ENCODE measurements at regions not wholly inside any gene's neighbourhood (a gene's known extent, or its start where the extent isn't known, plus 50 kb on each side); places are given as distances from the start of the nearest gene placed in this dataset.

DNA sequence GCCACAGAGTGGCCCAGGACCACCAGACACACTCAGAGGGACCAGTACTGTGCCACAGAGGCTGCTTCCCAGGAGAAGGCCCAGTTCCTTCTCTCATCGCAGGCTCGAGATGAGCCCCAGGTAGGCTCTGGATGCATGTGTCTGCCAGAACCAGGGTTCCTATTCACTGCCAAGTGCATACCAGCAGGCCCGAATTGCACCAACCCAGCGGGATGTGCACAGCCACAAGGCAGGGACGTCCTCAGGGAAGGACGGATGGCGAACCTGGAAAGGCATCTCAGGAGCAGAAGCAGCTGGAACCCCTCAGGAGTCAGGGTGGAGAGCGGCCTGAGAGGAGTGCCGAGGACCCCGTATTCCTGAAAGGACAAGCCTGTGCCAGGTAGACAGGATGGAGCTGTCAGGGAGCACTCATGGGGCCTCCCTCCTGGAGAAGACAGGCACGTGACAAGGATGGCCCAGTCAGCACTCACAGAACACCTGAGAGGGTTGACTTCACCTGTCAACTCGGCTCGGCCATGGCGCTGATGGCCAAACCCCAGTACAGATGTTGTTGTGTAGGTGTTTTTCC is 73.7 kb downstream of the PTGR3 start:
- Histone ChIP-seq H2AK9ac (replicated peaks; ENCODE audit: low read depth, low read length, poor library complexity) (no peak overlapping the region), H3K56ac (ENCODE audit: extremely low read depth, insufficient read depth, low read length) (no peak overlapping the region), H4K91ac (ENCODE audit: insufficient read depth, low read depth, low read length) (no peak overlapping the region), H3K4ac (ENCODE audit: low read depth, low read length) (no peak overlapping the region), H2BK20ac (ENCODE audit: low read depth, low read length) (no peak overlapping the region), H3K23ac (ENCODE audit: low read depth, low read length) (no peak overlapping the region), H3K27me3 (ENCODE audit: control insufficient read depth, insufficient read depth, low read length) (peaks cover 4% of the 10 kb centered on the region), H3K4me3 (ENCODE audit: insufficient read depth, low read depth, low read length) (no peak overlapping the region), H3K36me3 (ENCODE audit: control insufficient read depth, insufficient read depth, low read length) (no peaks in the 10 kb centered on the region), H3K9ac (ENCODE audit: low read depth, low read length) (no peak overlapping the region), H2AK5ac (ENCODE audit: low read depth, low read length) (no peak overlapping the region), H3K9me3 (ENCODE audit: control insufficient read depth, insufficient read depth, low read length) (no peaks in the 10 kb centered on the region), H3K18ac (ENCODE audit: low read depth, low read length) (no peak overlapping the region), H2BK5ac (ENCODE audit: low read depth, low read length, poor library complexity, severe bottlenecking) (no peak overlapping the region), H3K4me2 (ENCODE audit: low read depth, low read length) (no peak overlapping the region), H3K79me1 (ENCODE audit: low read depth in 1 of 2, low read length in 2 of 2) (no peaks in the 10 kb centered on the region), H3K9me1 (ENCODE audit: insufficient read depth, low read length) (no peaks in the 10 kb centered on the region), H2AFZ (replicated peaks; ENCODE audit: low read length, poor library complexity) (no peak overlapping the region), H4K5ac (ENCODE audit: low read depth, low read length) (no peak overlapping the region), H3K14ac (replicated peaks; ENCODE audit: low read depth, low read length) (no peak overlapping the region), H2BK120ac (ENCODE audit: low read depth, low read length) (no peak overlapping the region), H3K4me1 (ENCODE audit: control insufficient read depth, insufficient read depth, low read length) (no peaks in the 10 kb centered on the region; the same call in 1 of the 2 replicates), H4K8ac (ENCODE audit: low read depth in 2 of 2, low read length in 2 of 2) (no peak overlapping the region), H3K27ac (ENCODE audit: insufficient read depth, low read length) (no peak overlapping the region), H4K20me1 (ENCODE audit: insufficient read depth, low read length) (no peaks in the 10 kb centered on the region), H2BK15ac (ENCODE audit: low read depth, low read length) (no peak overlapping the region)
- ChIA-PET CTCF (no interaction called here), POLR2A (ENCODE audit: unreplicated experiment) (no interaction called here)
- 88% methylated on average over 12 of the region's 14 CpGs; no CpG with 5 or more reads in 1 of the 2 experiments for WGBS, 2 experiments (ENCODE audit: extremely low coverage in 2 of 2, insufficient read length in 1 of 2)
- TF ChIP-seq SMC3 (IDR thresholded peaks at IDR 0.05; ENCODE audit: low read depth, low read length) (no peak), NFE2L2 (IDR thresholded peaks at IDR 0.05; ENCODE audit: low read depth, low read length) (no peak), FOS (IDR thresholded peaks at IDR 0.05; ENCODE audit: low read depth, low read length) (no peak), CHD1 (IDR thresholded peaks at IDR 0.05; ENCODE audit: low read depth, low read length) (no peak), RCOR1 (IDR thresholded peaks at IDR 0.05; ENCODE audit: insufficient replicate concordance, low read length) (no peak), CEBPB (IDR thresholded peaks at IDR 0.05; ENCODE audit: low read depth, low read length) (no peak), MAFK (IDR thresholded peaks at IDR 0.05; ENCODE audit: low read depth, low read length) (no peak), POLR2A (IDR thresholded peaks at IDR 0.05; ENCODE audit: low read depth, low read length) (no peak), RAD21 (IDR thresholded peaks at IDR 0.05; ENCODE audit: low read length) (no peak), BHLHE40 (IDR thresholded peaks at IDR 0.05; ENCODE audit: low read depth, low read length) (no peak), MAZ (IDR thresholded peaks at IDR 0.05; ENCODE audit: borderline replicate concordance, low read depth, low read length) (no peak)
- TF ChIP-seq, protein P1, sequence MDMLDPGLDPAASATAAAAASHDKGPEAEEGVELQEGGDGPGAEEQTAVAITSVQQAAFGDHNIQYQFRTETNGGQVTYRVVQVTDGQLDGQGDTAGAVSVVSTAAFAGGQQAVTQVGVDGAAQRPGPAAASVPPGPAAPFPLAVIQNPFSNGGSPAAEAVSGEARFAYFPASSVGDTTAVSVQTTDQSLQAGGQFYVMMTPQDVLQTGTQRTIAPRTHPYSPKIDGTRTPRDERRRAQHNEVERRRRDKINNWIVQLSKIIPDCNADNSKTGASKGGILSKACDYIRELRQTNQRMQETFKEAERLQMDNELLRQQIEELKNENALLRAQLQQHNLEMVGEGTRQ (IDR thresholded peaks at IDR 0.05; ENCODE audit: low read depth, low read length), result no peak
- TF ChIP-seq, protein P2, sequence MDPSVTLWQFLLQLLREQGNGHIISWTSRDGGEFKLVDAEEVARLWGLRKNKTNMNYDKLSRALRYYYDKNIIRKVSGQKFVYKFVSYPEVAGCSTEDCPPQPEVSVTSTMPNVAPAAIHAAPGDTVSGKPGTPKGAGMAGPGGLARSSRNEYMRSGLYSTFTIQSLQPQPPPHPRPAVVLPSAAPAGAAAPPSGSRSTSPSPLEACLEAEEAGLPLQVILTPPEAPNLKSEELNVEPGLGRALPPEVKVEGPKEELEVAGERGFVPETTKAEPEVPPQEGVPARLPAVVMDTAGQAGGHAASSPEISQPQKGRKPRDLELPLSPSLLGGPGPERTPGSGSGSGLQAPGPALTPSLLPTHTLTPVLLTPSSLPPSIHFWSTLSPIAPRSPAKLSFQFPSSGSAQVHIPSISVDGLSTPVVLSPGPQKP (IDR thresholded peaks at IDR 0.05; ENCODE audit: borderline replicate concordance, low read depth, low read length), result no peak
- TF ChIP-seq, protein P3, sequence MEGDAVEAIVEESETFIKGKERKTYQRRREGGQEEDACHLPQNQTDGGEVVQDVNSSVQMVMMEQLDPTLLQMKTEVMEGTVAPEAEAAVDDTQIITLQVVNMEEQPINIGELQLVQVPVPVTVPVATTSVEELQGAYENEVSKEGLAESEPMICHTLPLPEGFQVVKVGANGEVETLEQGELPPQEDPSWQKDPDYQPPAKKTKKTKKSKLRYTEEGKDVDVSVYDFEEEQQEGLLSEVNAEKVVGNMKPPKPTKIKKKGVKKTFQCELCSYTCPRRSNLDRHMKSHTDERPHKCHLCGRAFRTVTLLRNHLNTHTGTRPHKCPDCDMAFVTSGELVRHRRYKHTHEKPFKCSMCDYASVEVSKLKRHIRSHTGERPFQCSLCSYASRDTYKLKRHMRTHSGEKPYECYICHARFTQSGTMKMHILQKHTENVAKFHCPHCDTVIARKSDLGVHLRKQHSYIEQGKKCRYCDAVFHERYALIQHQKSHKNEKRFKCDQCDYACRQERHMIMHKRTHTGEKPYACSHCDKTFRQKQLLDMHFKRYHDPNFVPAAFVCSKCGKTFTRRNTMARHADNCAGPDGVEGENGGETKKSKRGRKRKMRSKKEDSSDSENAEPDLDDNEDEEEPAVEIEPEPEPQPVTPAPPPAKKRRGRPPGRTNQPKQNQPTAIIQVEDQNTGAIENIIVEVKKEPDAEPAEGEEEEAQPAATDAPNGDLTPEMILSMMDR (conservative IDR thresholded peaks at IDR 0.05; ENCODE audit: low read depth, low read length), result no peak
- BruUV-seq (replicated peaks), result no TSS peak
- no peak for DNase-seq
- ATAC-seq (ENCODE audit: low read depth), result no peak
- in situ Hi-C loops (cut with MboI; ENCODE audit: low sequenced_read_pairs) (no loop called here), dilution Hi-C loops (cut with HindIII; ENCODE audit: low sequenced_read_pairs, unreplicated experiment) (no loop called here), intact Hi-C loops (cut with micrococcal nuclease) (no loop called here)

All from IMR-90 (cell line).